K562 (cell line): ENCODE measurements at regions not wholly inside any gene's neighbourhood (a gene's known extent, or its start where the extent isn't known, plus 50 kb on each side); places are given as distances from the start of the nearest gene placed in this dataset.

Experiments
- BRD4 ChIP-seq: fragments of 200-600 bp; sonication (generic); IDR thresholded peaks from 2 replicates; pipeline ENCODE4 v1.6.1; 2017; ENCODE audit warnings: inconsistent platforms
- CHD7 ChIP-seq: fragments of 200-600 bp; sonication (generic); IDR thresholded peaks from one replicate; pipeline ENCODE4 v1.6.1; 2012; ENCODE audit warnings: mild to moderate bottlenecking, low read depth, low read length, inconsistent platforms
- E2F1 ChIP-seq: sonication (generic); formaldehyde crosslinking; IDR thresholded peaks from 2 replicates; pipeline ENCODE4 v1.8.1; 2023; ENCODE audit warnings: mild to moderate bottlenecking, missing genetic modification reagents, moderate library complexity
- HOXB6 ChIP-seq: fragments of 250-450 bp; sonication (Bioruptor Pico); IDR thresholded peaks from 2 replicates; pipeline ENCODE4 v1.5.1; 2022; ENCODE audit warnings: mild to moderate bottlenecking, borderline replicate concordance
- MEIS2 ChIP-seq: fragments of 450-650 bp; IDR thresholded peaks from 2 replicates; pipeline ENCODE4 v1.6.1; 2014; ENCODE audit warnings: mild to moderate bottlenecking; ENCODE audit not compliant: partially characterized antibody
- ZKSCAN8 ChIP-seq: fragments of 200-800 bp; sonication (Bioruptor generic); IDR thresholded peaks from 2 replicates; pipeline ENCODE4 v1.6.1; 2016; ENCODE audit warnings: missing genetic modification characterization, missing compliant biosample characterization

- no peak for TF ChIP-seq CHD7
- TF ChIP-seq MEIS2, result no peak
- no peak for TF ChIP-seq HOXB6
- no peak for TF ChIP-seq BRD4
- no peak for TF ChIP-seq ZKSCAN8 (CRISPR knock-in tag)
- no peak for TF ChIP-seq E2F1 (CRISPR knock-in tag)
Measured at GRCh38 chr1:187839873-187840272, 1011.1 kb downstream of the PLA2G4A start (continued).
